Neural progenitor cell (in vitro differentiated cells): ENCODE measurements at regions not wholly inside any gene's neighbourhood (a gene's known extent, or its start where the extent isn't known, plus 50 kb on each side); places are given as distances from the start of the nearest gene placed in this dataset.
A peak's percentile ranks its signal among the peaks of the same experiment; 100 is the strongest.
"Not testable (repeated sequence)": the region's sequence is repeated elsewhere in the genome, so short reads cannot be mapped to it uniquely, and the experiment has no call there.

Experiments
- DNase-seq: peaks from one replicate; pipeline ENCODE4 v3.0.0-alpha.2; 2016; ENCODE audit warnings: low spot score
- H2AFZ ChIP-seq: fragments of 200-600 bp; sonication (generic); replicated peaks from 2 replicates; pipeline ENCODE4 v1.6.1; 2016; ENCODE audit warnings: antibody characterized with exemption
- H3F3A ChIP-seq: fragments of 200-600 bp; sonication (generic); 2 replicates; pipeline ENCODE4 v1.6.1; 2016; ENCODE audit warnings: antibody characterized with exemption, low read depth
- H3K27ac ChIP-seq: fragments of 200-600 bp; sonication (generic); 2 replicates; pipeline ENCODE4 v1.5.1; 2016; ENCODE audit warnings: mild to moderate bottlenecking
- H3K27me3 ChIP-seq: fragments of 200-600 bp; sonication (generic); 2 replicates; pipeline ENCODE4 v1.6.1; 2016; ENCODE audit warnings: mild to moderate bottlenecking, moderate library complexity
- H3K36me3 ChIP-seq: fragments of 200-600 bp; sonication (generic); 2 replicates; pipeline ENCODE4 v1.5.1; 2016
- H3K4me1 ChIP-seq: fragments of 200-600 bp; sonication (generic); 2 replicates; pipeline ENCODE4 v1.6.1; 2016; ENCODE audit warnings: mixed run types
- H3K4me2 ChIP-seq: fragments of 200-600 bp; sonication (generic); 2 replicates; pipeline ENCODE4 v1.6.1; 2016
- H3K4me3 ChIP-seq: fragments of 200-600 bp; sonication (generic); 2 replicates; pipeline ENCODE4 v1.5.1; 2016
- H3K79me2 ChIP-seq: fragments of 200-600 bp; sonication (generic); 2 replicates; pipeline ENCODE4 v1.6.1; 2016; ENCODE audit warnings: low read depth
- H3K9ac ChIP-seq: fragments of 200-600 bp; sonication (generic); 2 replicates; pipeline ENCODE4 v1.6.1; 2016
- H3K9me3 ChIP-seq: fragments of 200-600 bp; sonication (generic); 2 replicates; pipeline ENCODE4 v1.5.1; 2016; ENCODE audit warnings: low read depth
- H4K20me1 ChIP-seq: fragments of 200-600 bp; sonication (generic); 2 replicates; pipeline ENCODE4 v1.6.1; 2016; ENCODE audit warnings: low read depth
- H3K27ac Mint-ChIP-seq: 3 replicates; pipeline ENCODE4 v1.8.0; 2021; ENCODE audit warnings: mixed read lengths
- H3K27me3 Mint-ChIP-seq: 2 replicates; pipeline ENCODE4 v1.8.0; 2022; ENCODE audit warnings: low read depth, mild to moderate bottlenecking, inconsistent platforms, moderate library complexity, mixed read lengths; ENCODE audit not compliant: insufficient read depth
- H3K36me3 Mint-ChIP-seq: 3 replicates; pipeline ENCODE4 v1.8.0; 2021; ENCODE audit warnings: mixed read lengths
- H3K4me1 Mint-ChIP-seq: 3 replicates; pipeline ENCODE4 v1.8.0; 2021; ENCODE audit warnings: mixed read lengths
- H3K4me3 Mint-ChIP-seq: 3 replicates; pipeline ENCODE4 v1.8.0; 2021; ENCODE audit warnings: mild to moderate bottlenecking, moderate library complexity, mixed read lengths
- H3K9me3 Mint-ChIP-seq: 3 replicates; pipeline ENCODE4 v1.8.0; 2020; ENCODE audit warnings: mixed read lengths
- EZH2 ChIP-seq: fragments of 200-600 bp; sonication (generic); IDR thresholded peaks from 2 replicates; pipeline ENCODE4 v1.6.1; 2017; ENCODE audit warnings: antibody characterized with exemption, mild to moderate bottlenecking, moderate library complexity
- EZH2phosphoT487 ChIP-seq: fragments of 200-600 bp; sonication (generic); IDR thresholded peaks from 2 replicates; pipeline ENCODE4 v1.6.1; 2017; ENCODE audit warnings: antibody characterized with exemption
- TF ChIP-seq, protein P1 (sequence below): fragments of 200-600 bp; sonication (generic); IDR thresholded peaks from 2 replicates; pipeline ENCODE4 v1.5.1; 2017; ENCODE audit warnings: antibody characterized with exemption, mild to moderate bottlenecking

DNA sequence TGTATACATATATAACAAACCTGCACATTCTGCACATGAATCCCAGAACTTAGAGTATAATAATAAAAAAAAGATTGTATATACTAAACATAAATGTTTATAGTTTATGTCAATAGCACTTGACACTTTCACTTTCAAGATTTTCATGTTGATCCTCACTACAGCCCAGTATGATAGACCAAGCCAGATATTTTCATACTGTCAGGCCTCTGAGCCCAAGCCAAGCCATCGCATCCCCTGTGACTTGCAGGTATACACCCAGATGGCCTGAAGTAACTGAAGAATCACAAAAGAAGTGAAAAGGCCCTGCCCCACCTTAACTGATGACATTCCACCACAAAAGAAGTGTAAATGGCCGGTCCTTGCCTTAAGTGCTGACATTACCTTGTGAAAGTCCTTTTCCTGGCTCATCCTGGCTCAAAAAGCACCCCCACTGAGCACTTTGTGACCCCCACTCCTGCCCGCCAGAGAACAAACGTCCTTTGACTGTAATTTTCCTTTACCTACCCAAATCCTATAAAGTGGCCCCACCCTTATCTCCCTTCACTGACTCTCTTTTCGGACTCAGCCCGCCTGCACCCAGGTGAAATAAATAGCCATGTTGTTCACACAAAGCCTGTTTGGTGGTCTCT is 555.5 kb upstream of the ADGRL2 start:
- not testable (repeated sequence) for DNase-seq

GRCh38 chr1:81244612-81245011 is 556.1 kb upstream of the ADGRL2 start:
- peaks cover 21% of the 10 kb centered on the region for H3K9me3 Mint-ChIP-seq
- not testable (repeated sequence) for H3K79me2 ChIP-seq, H3K36me3 Mint-ChIP-seq, H3K4me1 Mint-ChIP-seq, H3K4me2 ChIP-seq, H3K27ac Mint-ChIP-seq, H3K27ac ChIP-seq, DNase-seq, H3K9me3 ChIP-seq, H3K27me3 ChIP-seq, H3K27me3 Mint-ChIP-seq, H3K36me3 ChIP-seq, H3F3A ChIP-seq, H2AFZ ChIP-seq, H3K4me3 ChIP-seq, H4K20me1 ChIP-seq, H3K9ac ChIP-seq, H3K4me3 Mint-ChIP-seq
- peaks cover 18% of the 10 kb centered on the region for H3K4me1 ChIP-seq

More for the DNA sequence above, 555.5 kb upstream of the ADGRL2 start:
- not testable (repeated sequence) for H3K4me1 Mint-ChIP-seq, H3K27ac ChIP-seq, H3K27ac Mint-ChIP-seq, H3K36me3 Mint-ChIP-seq, H3K4me3 ChIP-seq, H4K20me1 ChIP-seq, H3K27me3 ChIP-seq, H3K4me2 ChIP-seq, H3K27me3 Mint-ChIP-seq, H3K36me3 ChIP-seq, H3K9ac ChIP-seq, H3K9me3 ChIP-seq, H3K4me3 Mint-ChIP-seq, H3F3A ChIP-seq, H3K79me2 ChIP-seq, H2AFZ ChIP-seq
- peaks cover 21% of the 10 kb centered on the region for H3K9me3 Mint-ChIP-seq
- H3K4me1 ChIP-seq, result peaks cover 13% of the 10 kb centered on the region

- Histone ChIP-seq H3K9me3 (no peaks in the 10 kb centered on the region), H3K4me1 (peaks cover 43% of the 10 kb centered on the region), H3K9ac (no peak overlapping the region), H3K4me3 (no peak overlapping the region), H3K27ac (no peak overlapping the region), H3K27me3 (no peaks in the 10 kb centered on the region), H3K36me3 (no peaks in the 10 kb centered on the region), H3K4me2 (no peak overlapping the region), H2AFZ (no peak overlapping the region), H4K20me1 (no peaks in the 10 kb centered on the region), H3F3A (peaks cover 8% of the 10 kb centered on the region), H3K79me2 (no peaks in the 10 kb centered on the region)
- no peak for TF ChIP-seq EZH2phosphoT487
- TF ChIP-seq, protein P1, sequence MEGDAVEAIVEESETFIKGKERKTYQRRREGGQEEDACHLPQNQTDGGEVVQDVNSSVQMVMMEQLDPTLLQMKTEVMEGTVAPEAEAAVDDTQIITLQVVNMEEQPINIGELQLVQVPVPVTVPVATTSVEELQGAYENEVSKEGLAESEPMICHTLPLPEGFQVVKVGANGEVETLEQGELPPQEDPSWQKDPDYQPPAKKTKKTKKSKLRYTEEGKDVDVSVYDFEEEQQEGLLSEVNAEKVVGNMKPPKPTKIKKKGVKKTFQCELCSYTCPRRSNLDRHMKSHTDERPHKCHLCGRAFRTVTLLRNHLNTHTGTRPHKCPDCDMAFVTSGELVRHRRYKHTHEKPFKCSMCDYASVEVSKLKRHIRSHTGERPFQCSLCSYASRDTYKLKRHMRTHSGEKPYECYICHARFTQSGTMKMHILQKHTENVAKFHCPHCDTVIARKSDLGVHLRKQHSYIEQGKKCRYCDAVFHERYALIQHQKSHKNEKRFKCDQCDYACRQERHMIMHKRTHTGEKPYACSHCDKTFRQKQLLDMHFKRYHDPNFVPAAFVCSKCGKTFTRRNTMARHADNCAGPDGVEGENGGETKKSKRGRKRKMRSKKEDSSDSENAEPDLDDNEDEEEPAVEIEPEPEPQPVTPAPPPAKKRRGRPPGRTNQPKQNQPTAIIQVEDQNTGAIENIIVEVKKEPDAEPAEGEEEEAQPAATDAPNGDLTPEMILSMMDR, result no peak
- no peak for TF ChIP-seq EZH2
- peaks cover 29% of the 10 kb centered on the region for H3K4me1 Mint-ChIP-seq
- peaks cover 5% of the 10 kb centered on the region for H3K27me3 Mint-ChIP-seq
- H3K27ac Mint-ChIP-seq, result no peak overlapping the region
- DNase-seq, result no peak
- H3K4me3 Mint-ChIP-seq, result no peak overlapping the region
- H3K36me3 Mint-ChIP-seq, result no peaks in the 10 kb centered on the region
- peaks cover 18% of the 10 kb centered on the region for H3K9me3 Mint-ChIP-seq
Measured at GRCh38 chr1:81242103-81242502, 558.6 kb upstream of the ADGRL2 start.

DNA sequence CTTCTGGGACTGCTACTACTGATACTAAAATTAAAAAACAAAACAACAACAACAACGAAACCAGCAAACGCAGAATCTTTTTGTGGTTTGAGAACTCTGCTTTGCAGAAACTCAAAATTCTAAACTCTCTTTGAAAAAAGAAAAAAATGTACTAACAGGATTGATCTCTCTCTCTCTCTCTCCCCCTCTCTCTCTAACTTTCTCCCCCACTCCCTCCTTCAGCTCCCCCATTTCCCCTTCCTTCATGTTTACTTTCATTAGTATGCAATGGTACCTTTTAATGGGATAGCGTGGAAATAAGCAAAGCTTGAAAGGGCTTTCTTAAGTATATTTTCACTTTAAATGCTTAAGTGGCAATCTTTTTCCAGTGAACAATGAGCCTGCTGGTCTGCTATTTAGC is 562.6 kb upstream of the ADGRL2 start:
- Mint-ChIP-seq H3K27ac (no peak overlapping the region), H3K4me1 (peaks cover 33% of the 10 kb centered on the region), H3K27me3 (no peaks in the 10 kb centered on the region), H3K9me3 (no peaks in the 10 kb centered on the region), H3K4me3 (peak overlapping the region; percentile 44), H3K36me3 (no peaks in the 10 kb centered on the region)
- no peaks in the 10 kb centered on the region for H3K9me3 ChIP-seq
- H3K4me2 ChIP-seq, result peak overlapping the region; percentile 71
- H3K9ac ChIP-seq, result no peak overlapping the region
- H3K79me2 ChIP-seq, result no peaks in the 10 kb centered on the region
- H3K27me3 ChIP-seq, result no peaks in the 10 kb centered on the region
- no peaks in the 10 kb centered on the region for H4K20me1 ChIP-seq
- no peak for DNase-seq
- TF ChIP-seq, protein P1, result no peak
- no peak for TF ChIP-seq EZH2phosphoT487
- TF ChIP-seq EZH2, result no peak
- H3K4me1 ChIP-seq, result peaks cover 47% of the 10 kb centered on the region
- H3K36me3 ChIP-seq, result no peaks in the 10 kb centered on the region
- peaks cover 8% of the 10 kb centered on the region for H3F3A ChIP-seq
- H3K27ac ChIP-seq, result peak overlapping the region; percentile 36
- H3K4me3 ChIP-seq, result peak overlapping the region; percentile 17
- peak overlapping the region; percentile 94 for H2AFZ ChIP-seq
